ENCODE measurements at regions not wholly inside any gene's neighbourhood (a gene's known extent, or its start where the extent isn't known, plus 50 kb on each side); places are given as distances from the start of the nearest gene placed in this dataset.

DNA sequence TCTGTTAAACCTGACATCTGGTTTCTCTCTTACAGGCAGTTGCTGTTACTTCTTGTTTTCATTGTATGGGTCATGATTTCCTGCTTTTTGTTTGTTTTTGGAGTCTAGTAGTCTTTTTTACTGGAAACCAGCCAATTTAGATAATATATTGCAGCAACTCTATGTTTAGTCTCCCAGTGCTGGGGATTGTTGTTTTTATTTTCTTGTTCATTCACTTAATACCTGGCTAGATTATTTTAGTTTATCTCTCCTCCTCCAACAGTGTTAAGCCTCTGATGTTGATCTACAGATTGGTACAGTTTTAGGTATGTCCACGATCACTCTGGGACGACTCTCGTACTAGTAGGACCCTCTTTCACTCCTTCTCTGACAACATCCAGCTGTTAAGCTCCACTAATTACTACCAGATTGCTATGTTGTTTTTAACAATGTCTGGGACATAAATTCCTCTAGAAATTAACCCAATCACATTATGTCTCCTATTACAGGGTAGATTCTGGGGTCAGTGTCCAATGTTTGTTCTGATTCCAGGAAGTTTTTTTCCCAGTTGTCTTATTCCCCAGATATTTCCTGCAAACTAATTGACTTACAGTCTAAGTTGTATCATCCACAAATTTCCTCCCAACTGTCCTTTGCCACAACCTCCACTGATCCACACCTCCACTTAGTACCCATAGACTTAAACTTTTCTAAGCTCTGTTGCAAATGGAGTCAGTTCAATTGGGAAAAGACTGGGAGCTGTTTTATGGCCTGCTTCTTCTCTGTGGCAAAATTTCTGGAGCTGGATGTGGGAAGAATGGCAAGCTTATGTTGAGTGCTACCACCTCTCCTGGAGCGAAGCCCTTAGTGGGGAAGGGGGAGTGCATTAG, 1280.6 kb upstream of the CNTN5 start:
- no peaks in the 10 kb centered on the region for H3K9me3 ChIP-seq
- no peak for DNase-seq
- no peak overlapping the region for H3K27ac ChIP-seq
- no peaks in the 10 kb centered on the region for H3K36me3 ChIP-seq
- WGBS, 2 donors = 45 to 75% methylated on average over 3 of the region's 4 CpGs
- no peaks in the 10 kb centered on the region for H3K27me3 ChIP-seq
- no peaks in the 10 kb centered on the region for H3K4me1 ChIP-seq
- H3K4me3 ChIP-seq = no peak overlapping the region
- intact Hi-C loops (cut with DNase I) = no loop called here
- TF ChIP-seq, protein P1, sequence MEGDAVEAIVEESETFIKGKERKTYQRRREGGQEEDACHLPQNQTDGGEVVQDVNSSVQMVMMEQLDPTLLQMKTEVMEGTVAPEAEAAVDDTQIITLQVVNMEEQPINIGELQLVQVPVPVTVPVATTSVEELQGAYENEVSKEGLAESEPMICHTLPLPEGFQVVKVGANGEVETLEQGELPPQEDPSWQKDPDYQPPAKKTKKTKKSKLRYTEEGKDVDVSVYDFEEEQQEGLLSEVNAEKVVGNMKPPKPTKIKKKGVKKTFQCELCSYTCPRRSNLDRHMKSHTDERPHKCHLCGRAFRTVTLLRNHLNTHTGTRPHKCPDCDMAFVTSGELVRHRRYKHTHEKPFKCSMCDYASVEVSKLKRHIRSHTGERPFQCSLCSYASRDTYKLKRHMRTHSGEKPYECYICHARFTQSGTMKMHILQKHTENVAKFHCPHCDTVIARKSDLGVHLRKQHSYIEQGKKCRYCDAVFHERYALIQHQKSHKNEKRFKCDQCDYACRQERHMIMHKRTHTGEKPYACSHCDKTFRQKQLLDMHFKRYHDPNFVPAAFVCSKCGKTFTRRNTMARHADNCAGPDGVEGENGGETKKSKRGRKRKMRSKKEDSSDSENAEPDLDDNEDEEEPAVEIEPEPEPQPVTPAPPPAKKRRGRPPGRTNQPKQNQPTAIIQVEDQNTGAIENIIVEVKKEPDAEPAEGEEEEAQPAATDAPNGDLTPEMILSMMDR (IDR thresholded peaks at IDR 0.05) = no peak
- TF ChIP-seq POLR2A (IDR thresholded peaks at IDR 0.05) = no peak

DNA sequence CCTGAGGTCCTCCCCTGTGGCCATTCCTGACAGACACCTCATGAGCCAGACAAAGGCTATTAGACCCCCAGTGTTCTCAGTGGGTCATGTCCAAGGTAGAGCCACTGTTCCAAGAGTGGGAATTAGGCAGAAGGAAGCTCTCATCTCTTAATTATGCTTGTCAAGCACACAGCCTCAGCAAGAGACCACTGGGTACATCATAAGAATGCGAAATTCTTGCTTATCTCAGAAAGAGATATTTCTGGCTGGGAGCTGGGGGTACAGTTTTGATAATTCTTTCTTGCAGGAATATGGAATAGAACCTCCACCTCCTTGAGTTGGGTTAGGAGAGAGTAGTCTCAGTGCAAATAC, 1280.0 kb upstream of the CNTN5 start:
- intact Hi-C loops (cut with DNase I) = no loop called here
- Histone ChIP-seq H3K27me3 (no peaks in the 10 kb centered on the region), H3K4me3 (no peak overlapping the region), H3K4me1 (no peaks in the 10 kb centered on the region), H3K27ac (no peak overlapping the region), H3K36me3 (no peaks in the 10 kb centered on the region), H3K9me3 (no peaks in the 10 kb centered on the region)
- DNase-seq = no peak
- TF ChIP-seq POLR2A (IDR thresholded peaks at IDR 0.05) = no peak
- TF ChIP-seq, protein P1 (IDR thresholded peaks at IDR 0.05) = no peak
- WGBS, 2 donors = 60 to 62% methylated on average over 1 of the region's 1 CpG

DNA sequence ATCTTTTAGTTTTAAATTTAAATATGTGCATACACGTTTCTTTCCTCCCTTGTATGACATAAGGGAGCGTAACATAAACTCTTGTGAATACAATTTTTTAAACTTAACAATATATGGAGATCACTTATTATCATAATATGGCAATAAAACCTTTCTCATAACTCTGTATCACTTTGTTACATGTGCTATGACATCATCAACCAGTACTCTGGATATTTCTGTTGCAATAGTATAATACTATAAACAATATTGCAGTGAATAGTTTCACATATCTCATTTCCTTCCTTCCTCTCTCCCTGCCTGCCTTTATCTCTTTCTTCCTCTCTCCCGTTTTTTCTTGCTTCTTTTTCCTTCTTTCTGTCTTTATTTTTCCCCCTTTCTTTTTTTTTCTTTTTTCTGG, 1278.0 kb upstream of the CNTN5 start:
- 54 to 64% methylated on average over 3 of the region's 3 CpGs for WGBS, 2 donors
- Histone ChIP-seq H3K4me3 (no peak overlapping the region), H3K4me1 (no peaks in the 10 kb centered on the region), H3K36me3 (no peaks in the 10 kb centered on the region), H3K27me3 (no peaks in the 10 kb centered on the region), H3K27ac (no peak overlapping the region), H3K9me3 (no peaks in the 10 kb centered on the region)
- no peak for DNase-seq
- intact Hi-C loops (cut with DNase I) = no loop called here
- TF ChIP-seq, protein P1 (IDR thresholded peaks at IDR 0.05) = no peak
- no peak for TF ChIP-seq POLR2A (IDR thresholded peaks at IDR 0.05)

DNA sequence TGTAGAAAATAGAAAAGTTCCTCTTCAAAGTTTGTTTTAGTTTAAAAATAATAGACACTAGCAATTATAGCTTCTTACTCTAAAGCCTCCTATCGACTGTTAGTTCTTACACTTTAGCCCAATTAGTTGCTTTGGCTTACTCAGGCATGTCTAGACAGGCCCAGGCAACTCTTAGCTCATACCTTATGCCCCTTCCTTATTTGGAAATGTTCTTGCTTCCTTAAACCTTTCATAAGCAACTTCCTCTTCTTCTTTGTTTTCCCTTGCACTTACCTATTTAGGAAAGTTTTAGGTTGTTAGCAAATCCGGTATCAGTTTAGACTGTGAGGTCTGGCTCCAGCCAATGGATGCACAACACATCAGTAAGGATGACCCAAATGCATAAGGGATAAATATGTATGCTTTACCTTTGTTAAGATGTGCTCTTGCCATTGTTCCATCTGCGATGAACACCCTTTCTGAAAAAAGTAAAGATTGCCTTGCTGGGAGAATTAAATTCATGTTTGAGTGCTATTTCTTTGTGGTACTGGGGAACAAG, 1277.5 kb upstream of the CNTN5 start:
- intact Hi-C loops (cut with DNase I) = no loop called here
- H3K36me3 ChIP-seq = no peaks in the 10 kb centered on the region
- TF ChIP-seq, protein P1 (IDR thresholded peaks at IDR 0.05) = no peak
- no peak for TF ChIP-seq POLR2A (IDR thresholded peaks at IDR 0.05)
- H3K4me3 ChIP-seq = no peak overlapping the region
- H3K27me3 ChIP-seq = no peaks in the 10 kb centered on the region
- no peak overlapping the region for H3K27ac ChIP-seq
- 62 to 67% methylated on average over 3 of the region's 3 CpGs for WGBS, 2 donors
- DNase-seq = no peak
- no peaks in the 10 kb centered on the region for H3K9me3 ChIP-seq
- no peaks in the 10 kb centered on the region for H3K4me1 ChIP-seq

DNA sequence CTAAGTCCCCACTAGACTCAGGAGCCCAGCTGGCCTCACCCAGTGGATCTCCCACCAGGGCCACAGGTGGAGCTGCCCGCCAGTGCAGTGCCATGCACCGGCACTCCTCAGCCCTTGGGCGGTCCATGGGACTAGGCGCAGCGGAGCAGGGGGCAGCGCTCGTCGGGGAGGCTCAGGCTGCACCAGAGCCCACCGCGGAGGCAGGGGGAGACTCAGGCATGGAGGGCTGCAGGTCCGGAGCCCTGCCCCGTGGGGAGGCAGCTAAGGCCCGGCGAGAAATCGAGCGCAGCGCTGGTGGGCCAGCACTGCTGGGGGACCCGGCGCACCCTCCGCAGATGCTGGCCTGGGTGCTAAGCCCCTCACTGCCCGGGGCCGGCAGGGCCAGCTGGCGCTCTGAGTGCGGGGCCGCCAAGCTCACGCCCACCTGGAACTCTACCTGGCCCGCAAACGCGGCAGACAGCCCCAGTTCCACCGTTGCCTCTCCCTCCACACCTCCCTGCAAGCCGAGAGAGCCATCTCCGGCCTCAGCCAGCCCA, 1275.2 kb upstream of the CNTN5 start:
- Histone ChIP-seq H3K27ac (no peak overlapping the region), H3K27me3 (no peaks in the 10 kb centered on the region), H3K4me3 (no peak overlapping the region), H3K36me3 (no peaks in the 10 kb centered on the region), H3K4me1 (no peaks in the 10 kb centered on the region), H3K9me3 (no peaks in the 10 kb centered on the region)
- TF ChIP-seq, protein P1 (IDR thresholded peaks at IDR 0.05) = no peak
- TF ChIP-seq POLR2A (IDR thresholded peaks at IDR 0.05) = no peak
- no peak for DNase-seq
- WGBS, 2 donors = 60% methylated on average over 4 of the region's 32 CpGs; no CpG with 5 or more reads in 1 of the 2 donors
- intact Hi-C loops (cut with DNase I) = no loop called here

All from esophagus squamous epithelium (tissue), 5 donors.